K562 (cell line): ENCODE measurements at regions not wholly inside any gene's neighbourhood (a gene's known extent, or its start where the extent isn't known, plus 50 kb on each side); places are given as distances from the start of the nearest gene placed in this dataset.

ENCODE experiments used
- AFF4 ChIP-seq: sonication (generic); formaldehyde crosslinking; IDR thresholded peaks from 2 replicates; pipeline ENCODE4 v1.8.0; 2023; ENCODE audit warnings: mild to moderate bottlenecking, missing genetic modification reagents
- CTCF ChIP-seq, 3 experiments: IDR thresholded peaks in 2 of 3; conservative IDR thresholded peaks in 1 of 3; 2 replicates each; pipeline ENCODE4 v1.5.1; 2011 to 2012; ENCODE audit warnings: low read length in 3 of 3, mild to moderate bottlenecking in 3 of 3, control low read depth in 2 of 3, improper control_type of control experiment in 1 of 3, inconsistent platforms in 1 of 3, low read depth in 1 of 3, mixed read lengths in 1 of 3, moderate library complexity in 1 of 3; ENCODE audit not compliant: insufficient read depth in 2 of 3
- E2F1 ChIP-seq: sonication (generic); formaldehyde crosslinking; IDR thresholded peaks from 2 replicates; pipeline ENCODE4 v1.8.1; 2023; ENCODE audit warnings: mild to moderate bottlenecking, missing genetic modification reagents, moderate library complexity
- HDAC6 ChIP-seq: IDR thresholded peaks from 2 replicates; pipeline ENCODE4 v1.6.1; 2012; ENCODE audit warnings: low read depth, mild to moderate bottlenecking, control low read depth, inconsistent platforms, low read length, moderate library complexity
- L3MBTL2 ChIP-seq: fragments of 450-650 bp; IDR thresholded peaks from 2 replicates; pipeline ENCODE4 v1.6.1; 2016; ENCODE audit warnings: mild to moderate bottlenecking, moderate library complexity
- MXI1 ChIP-seq: IDR thresholded peaks from 2 replicates; pipeline ENCODE4 v1.6.1; 2011; ENCODE audit warnings: low read depth, mild to moderate bottlenecking, improper control_type of control experiment, low read length
- POLR2A ChIP-seq: fragments of 450-650 bp; conservative IDR thresholded peaks from 2 replicates; pipeline ENCODE4 v1.6.1; 2016
- RBM17 ChIP-seq: fragments of 200-400 bp; formaldehyde crosslinking; IDR thresholded peaks from 2 replicates; pipeline ENCODE4 v1.6.1; 2017; ENCODE audit warnings: low read depth, mild to moderate bottlenecking, low read length, borderline replicate concordance
- SIN3A ChIP-seq, 2 experiments: fragments of 150-350 bp in 1 of 2; IDR thresholded peaks; 2 replicates each; pipeline ENCODE4 v1.6.1; 2011 to 2016; ENCODE audit warnings: borderline replicate concordance in 2 of 2, low read depth in 2 of 2, low read length in 2 of 2, mild to moderate bottlenecking in 2 of 2, moderate library complexity in 2 of 2; ENCODE audit not compliant: control insufficient read depth in 1 of 2
- SP1 ChIP-seq: sonication (generic); formaldehyde crosslinking; IDR thresholded peaks from 2 replicates; pipeline ENCODE4 v1.8.1; 2022; ENCODE audit warnings: mild to moderate bottlenecking, missing genetic modification reagents
- ZKSCAN8 ChIP-seq: fragments of 200-800 bp; sonication (Bioruptor generic); IDR thresholded peaks from 2 replicates; pipeline ENCODE4 v1.6.1; 2016; ENCODE audit warnings: missing genetic modification characterization, missing compliant biosample characterization
- ZNF507 ChIP-seq: conservative IDR thresholded peaks from 2 replicates; pipeline ENCODE4 v1.6.1; 2017; ENCODE audit warnings: missing genetic modification characterization, missing compliant biosample characterization

- TF ChIP-seq HDAC6 (no peak), L3MBTL2 (no peak), E2F1 (CRISPR knock-in tag) (no peak), RBM17 (no peak), SP1 (CRISPR knock-in tag) (no peak), ZKSCAN8 (no peak), POLR2A (no peak), MXI1 (no peak), ZNF507 (tag) (no peak), SIN3A (IDR thresholded peaks at IDR 0.05; ENCODE audit: borderline replicate concordance in 2 of 2, control insufficient read depth in 1 of 2, low read depth in 2 of 2, low read length in 2 of 2) (no peak), CTCF (IDR thresholded peaks at IDR 0.05 in 2 of 3, conservative IDR thresholded peaks at IDR 0.05 in 1 of 3; ENCODE audit: insufficient read depth in 2 of 3, low read depth in 1 of 3, low read length in 3 of 3) (no peak), AFF4 (CRISPR knock-in tag) (no peak)
These were observed 623.4 kb downstream of the SPRY1 start for GRCh38 chr4:124019749-124020549.
